SW 1271 (cell line): ENCODE measurements at regions not wholly inside any gene's neighbourhood (a gene's known extent, or its start where the extent isn't known, plus 50 kb on each side); places are given as distances from the start of the nearest gene placed in this dataset.
"Not testable (repeated sequence)": the region's sequence is repeated elsewhere in the genome, so short reads cannot be mapped to it uniquely, and the experiment has no call there.

Experiments
- DNase-seq, 2 experiments: peaks; one replicate each; lab custom pipeline; 2025; lab: John Stamatoyannopoulos, UW

DNA sequence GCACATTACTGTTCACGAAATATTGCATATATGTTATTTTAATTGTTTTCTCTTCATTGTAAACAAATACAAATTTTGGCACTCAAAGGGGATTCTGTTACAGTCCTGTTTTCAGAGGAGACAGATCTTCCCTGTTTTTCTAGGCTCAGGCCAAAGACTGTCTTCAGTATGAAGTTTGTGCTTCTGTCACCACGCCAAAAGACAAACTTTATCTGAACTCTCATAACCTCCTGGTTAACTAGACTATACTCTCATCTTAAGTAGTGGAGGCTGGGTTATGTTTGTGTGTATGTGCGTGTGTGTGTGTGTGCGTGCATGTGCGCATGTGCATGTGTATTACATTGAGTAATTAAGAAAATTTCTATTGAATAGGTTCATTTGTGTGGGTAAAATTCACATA is 676.8 kb upstream of the HS3ST1 start:
- DNase-seq = no peak

- not testable (repeated sequence) for DNase-seq
Measured at GRCh38 chr4:12089920-12090319, 661.2 kb upstream of the HS3ST1 start.

DNA sequence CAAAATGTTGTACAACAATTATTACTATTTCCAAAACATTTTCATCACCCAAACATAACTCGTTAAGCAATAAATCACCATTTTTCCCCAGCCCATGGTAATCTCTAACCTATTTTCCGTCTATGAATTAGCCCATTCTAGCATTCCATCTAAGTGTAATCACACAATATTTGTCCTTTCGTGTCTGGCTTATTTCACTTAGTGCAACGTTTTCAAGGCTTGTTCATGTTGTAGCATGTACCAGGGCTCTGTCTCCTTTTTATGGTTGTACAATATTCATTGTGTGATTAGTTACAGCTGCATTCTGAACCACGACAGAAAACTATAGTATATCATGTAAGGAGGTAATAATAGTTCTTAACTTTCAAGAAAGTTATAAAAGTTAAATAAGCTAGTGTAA is 656.0 kb upstream of the HS3ST1 start:
- DNase-seq = no peak

GRCh38 chr4:12071316-12071715 is 642.6 kb upstream of the HS3ST1 start:
- no peak for DNase-seq

- DNase-seq = no peak
Measured at GRCh38 chr4:12053966-12054365, 625.3 kb upstream of the HS3ST1 start.

DNA sequence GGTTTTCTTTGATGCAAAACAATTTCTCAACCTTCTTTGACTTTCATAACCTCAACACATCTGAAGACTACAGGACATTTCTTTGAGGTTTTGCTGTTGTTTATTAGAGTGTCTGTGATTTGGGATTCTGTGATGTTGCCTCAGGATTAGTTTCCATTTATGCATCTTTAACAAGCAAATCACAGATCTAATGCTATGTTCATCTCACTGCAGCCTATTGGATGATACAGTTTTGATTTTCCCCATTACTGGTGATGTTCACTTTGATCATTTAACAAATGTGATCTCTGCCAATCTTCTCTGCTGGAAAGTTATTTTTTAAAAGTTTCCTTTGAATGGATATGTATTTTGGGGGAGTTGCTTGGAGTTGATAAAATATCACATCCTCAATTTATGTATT is 624.9 kb upstream of the HS3ST1 start:
- DNase-seq = no peak

DNA sequence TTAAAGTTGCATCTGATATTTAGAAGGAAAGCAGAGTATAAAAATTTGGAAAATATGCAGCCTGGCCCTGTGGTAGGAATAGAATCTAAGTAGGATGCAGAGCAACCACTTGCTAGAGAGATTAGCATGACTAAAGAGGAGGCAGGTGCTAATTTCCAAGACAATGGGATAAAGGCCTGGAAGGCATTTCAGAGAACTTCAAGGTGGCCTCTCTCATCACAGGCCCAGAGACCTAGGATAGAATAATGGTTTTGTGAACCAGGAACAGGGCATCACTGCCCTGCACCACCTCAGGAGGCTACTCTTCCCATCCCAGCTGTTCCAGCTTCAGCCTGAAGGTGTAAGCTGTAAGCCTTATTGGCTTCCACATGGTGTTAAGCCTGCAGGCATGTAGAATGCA is 621.7 kb upstream of the HS3ST1 start:
- no peak for DNase-seq

GRCh38 chr4:12042818-12043217 is 614.1 kb upstream of the HS3ST1 start:
- no peak for DNase-seq

DNA sequence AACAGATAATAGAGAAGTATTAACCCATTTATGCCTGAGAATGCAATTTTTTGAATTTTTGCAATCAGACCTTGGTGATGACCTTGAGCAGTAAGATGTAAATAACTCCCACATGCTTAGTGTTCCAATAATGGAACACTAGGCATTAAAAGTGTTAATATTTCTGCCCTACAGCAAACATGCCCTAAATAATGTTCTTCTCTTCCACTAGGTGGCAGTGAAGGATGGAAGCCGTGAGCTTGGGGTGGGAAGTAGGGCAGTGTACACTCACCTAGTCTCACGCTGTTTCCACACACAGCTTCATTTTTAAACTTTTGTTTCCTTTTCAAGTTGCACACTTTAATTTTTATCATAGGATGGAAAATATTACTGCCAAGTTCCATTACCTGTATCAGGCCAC is 613.1 kb upstream of the HS3ST1 start:
- DNase-seq = no peak

DNA sequence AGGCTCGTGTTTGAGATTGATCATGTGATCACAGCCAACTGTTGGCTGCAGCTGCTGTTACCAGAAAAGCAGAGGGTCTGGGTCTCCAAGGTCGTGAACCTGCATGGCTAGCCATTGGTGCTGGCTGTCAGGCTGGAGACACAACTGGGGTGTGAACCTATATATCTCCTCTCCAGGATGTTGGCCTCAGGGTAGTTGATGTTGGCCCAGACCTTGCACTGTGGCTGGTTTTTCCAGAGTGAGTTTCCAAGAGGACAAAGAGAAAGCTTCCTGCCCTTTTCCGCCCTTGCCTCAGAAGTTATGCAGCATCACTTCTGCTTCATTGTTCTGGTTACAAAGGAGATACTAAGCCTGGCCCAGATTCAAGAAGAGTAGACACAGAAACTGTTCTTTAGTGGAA is 607.8 kb upstream of the HS3ST1 start:
- no peak for DNase-seq

GRCh38 chr4:12028258-12028657 is 599.6 kb upstream of the HS3ST1 start:
- no peak for DNase-seq

DNA sequence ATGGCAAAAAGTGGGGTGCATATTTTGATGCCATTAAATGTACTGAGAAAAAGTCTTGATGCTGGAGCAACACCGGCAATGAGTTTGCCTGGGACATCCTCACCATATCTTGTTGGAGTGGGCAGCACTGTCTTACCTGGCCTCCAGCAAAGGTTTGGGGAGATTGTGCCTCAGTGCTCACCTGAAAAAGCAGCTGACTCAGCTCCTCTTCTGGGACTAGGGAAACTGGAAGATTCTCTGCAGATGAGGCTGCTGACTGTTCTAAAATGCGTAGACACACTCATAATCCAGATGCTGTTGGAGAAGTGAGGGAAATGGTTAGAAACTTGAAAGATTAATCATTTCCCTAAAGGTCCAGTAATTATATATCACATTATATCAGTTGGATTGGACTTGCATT is 593.7 kb upstream of the HS3ST1 start:
- DNase-seq = no peak

DNA sequence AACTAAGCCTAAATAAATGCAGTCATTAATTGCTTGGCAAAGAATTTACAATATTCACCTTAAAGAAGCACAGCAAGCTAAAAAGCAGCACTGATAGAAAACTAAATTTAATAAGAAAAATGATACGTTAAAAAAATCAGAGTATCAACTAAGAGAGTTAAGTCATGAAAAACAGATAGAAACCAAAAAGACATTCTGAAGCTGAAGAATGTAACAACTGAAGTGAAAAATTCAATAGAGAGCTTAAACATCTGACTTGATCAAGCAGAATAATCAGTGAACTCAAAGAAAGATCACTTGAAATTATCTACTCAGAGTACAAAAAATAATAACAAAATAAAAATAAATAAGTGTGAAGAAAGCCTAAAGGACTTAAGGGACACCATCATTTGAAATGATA is 588.0 kb upstream of the HS3ST1 start:
- no peak for DNase-seq

GRCh38 chr4:12005471-12005870 is 576.8 kb upstream of the HS3ST1 start:
- no peak for DNase-seq

DNA sequence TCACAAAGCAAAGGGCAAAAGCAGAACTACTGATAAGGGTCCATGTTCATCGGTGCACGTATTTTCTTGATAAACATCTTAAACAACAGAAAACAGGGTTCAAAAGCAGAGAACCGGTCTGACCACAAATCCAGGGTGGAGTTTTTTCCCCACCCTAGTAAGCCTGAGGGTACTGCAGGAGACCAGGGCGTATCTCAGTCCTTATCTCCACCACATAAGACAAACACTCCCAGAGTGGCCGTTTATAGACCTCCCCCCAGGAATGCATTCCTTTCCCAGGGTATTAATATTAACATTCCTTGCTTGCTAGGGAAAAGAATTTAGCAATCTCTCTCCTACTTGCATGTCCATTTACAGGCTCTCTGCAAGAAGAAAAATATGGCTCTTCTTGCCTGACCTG is 567.9 kb upstream of the HS3ST1 start:
- not testable (repeated sequence) for DNase-seq

DNA sequence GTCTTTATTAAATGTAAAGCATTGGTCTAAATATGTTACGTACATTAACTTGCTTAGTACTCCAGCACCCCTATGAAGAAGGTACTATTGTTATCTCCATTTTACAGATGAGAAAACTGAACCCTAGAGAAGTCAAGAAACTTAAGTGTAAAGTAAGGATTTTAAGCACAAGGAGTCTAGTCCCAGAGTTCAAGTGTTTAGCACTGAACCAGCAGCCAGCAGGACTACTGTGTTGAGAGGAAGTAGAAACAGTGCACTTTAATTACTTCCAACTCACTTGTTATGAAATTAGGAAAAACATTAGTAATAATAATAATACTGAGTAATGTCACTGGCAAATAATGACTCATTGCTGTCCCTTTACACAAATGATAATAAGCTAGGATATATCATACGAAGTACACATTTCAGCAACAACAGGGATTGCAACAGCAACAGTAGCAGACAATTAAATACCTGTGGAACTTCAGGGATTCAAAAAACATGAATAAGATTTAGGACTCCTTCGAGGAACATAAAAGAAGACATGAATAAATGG is 548.1 kb upstream of the HS3ST1 start:
- no peak for DNase-seq

DNA sequence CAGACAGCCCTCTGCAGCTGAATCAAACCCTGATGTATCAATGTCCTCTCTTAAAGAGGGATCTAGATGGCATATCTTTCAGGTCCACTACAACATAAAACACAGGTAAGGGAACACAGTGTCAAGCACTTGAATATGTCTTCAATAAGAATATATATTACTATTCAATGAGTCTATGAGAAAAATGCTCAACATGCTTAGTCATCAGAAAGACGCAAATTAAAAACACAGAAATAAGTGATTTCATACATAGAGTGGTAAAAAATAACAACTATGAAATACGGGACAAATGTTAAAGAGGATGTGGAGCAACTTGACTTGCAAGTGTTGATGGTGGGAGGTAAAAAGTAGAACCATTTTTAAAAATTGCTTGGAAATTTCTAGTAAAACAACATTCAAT is 544.6 kb upstream of the HS3ST1 start:
- DNase-seq = no peak

- no peak for DNase-seq
Measured at GRCh38 chr4:11970754-11971153, 542.1 kb upstream of the HS3ST1 start.

DNA sequence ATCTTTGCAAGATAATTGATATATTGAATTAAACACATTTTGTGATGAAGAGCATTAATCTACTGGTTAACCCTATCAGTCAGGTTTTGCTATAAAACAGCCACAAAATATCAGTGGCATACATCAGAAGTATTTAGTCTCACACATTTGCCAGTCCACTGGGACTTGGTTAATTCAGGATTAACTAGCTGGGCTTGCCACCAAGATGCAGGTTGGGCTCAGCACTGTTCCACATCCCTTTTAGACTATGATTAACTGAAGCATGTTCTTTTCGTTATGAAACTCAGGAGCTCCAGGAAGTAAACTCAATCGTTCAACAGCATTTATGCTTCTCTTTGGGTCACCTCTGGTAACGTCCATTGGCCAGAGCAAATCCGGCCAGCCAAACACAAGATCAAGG is 538.1 kb upstream of the HS3ST1 start:
- DNase-seq = no peak

DNA sequence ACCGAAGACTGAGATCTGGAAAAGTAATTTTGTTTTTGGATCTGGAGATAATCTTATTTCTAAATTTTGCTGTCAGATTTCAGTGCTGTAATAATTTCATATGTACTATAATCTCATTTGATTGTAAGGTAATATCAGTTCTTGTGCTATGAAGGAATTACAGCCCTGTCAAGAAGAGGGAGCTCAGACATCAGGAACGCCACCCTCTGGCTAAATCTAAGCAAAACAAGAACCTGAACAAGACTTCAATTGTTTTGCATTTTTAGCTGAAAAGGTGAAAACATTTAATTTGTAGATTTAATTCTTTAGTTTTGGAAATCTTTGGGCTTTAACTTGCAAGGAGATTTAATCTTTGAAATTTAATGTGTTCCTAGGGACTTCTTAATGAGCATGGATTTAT is 525.4 kb upstream of the HS3ST1 start:
- peak in 1 of 2 experiments; percentile 20 for DNase-seq

DNA sequence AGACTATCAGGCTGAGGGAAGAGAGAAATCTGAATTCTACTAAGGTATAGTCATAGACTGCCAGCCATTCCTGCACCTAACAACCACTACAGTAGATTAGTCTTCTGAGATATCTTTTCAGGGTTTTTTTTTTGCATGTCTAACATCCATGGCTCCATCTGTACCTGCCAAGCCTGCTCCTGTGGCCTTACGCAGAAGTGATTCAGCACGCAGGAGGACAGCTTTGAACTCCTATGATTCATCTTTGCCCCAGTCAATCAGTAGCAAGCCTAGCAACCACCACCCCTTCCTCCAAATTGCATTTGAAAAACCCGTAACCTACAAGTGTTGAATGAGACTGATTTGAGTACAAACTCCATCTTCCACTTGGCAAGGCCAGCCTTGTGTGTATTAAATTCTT is 520.7 kb upstream of the HS3ST1 start:
- DNase-seq = no peak

DNA sequence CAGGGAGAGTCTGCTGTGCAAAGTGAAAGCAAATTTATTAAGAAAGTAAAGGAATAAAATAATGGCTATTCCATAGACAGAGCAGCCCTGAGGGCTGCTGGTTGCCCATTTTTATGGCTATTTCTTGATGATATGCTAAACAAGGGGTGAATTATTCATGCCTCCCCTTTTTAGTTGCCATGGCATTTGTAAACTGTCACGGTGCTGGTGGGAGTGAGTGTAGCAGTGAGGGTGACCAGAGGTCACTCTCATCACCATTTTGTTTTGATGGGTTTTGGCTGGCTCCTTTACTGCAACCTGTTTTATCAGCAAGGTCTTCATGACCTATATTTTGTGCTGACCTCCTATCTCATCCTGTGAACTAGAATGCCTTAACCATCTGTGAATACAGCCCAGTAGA is 518.9 kb upstream of the HS3ST1 start:
- DNase-seq = not testable (repeated sequence)

GRCh38 chr4:11937941-11938340 is 509.2 kb upstream of the HS3ST1 start:
- no peak for DNase-seq

GRCh38 chr4:11931266-11931820 is 502.6 kb upstream of the HS3ST1 start:
- no peak for DNase-seq

GRCh38 chr4:11929080-11929479 is 500.4 kb upstream of the HS3ST1 start:
- DNase-seq = no peak
